ENCODE measurements at regions not wholly inside any gene's neighbourhood (a gene's known extent, or its start where the extent isn't known, plus 50 kb on each side); places are given as distances from the start of the nearest gene placed in this dataset.

DNA sequence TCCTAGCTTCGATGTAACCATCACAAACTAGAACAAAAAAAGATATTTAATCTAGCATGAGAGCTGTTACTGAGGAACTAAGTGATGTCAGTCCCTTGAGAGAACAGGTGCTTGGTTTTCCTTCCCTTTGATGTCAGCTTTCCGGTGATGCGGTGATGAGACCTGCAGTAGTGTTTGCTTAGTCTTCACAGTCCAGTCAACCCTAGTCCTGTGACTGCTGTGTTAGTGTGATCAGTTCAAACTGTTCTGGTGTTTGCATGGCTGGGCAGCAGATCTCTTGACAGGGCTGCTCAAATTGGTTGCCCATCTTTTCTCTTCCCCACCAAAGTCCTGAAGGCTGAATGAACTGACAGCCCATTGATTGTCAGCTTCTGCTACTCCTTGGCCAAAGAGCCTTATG lies 608.6 kb upstream of the DAB2 start:
- no peak overlapping the region for H3K4me3 ChIP-seq (ENCODE audit: low read length)
- DNase-seq (ENCODE audit: low read depth), result no peak

DNA sequence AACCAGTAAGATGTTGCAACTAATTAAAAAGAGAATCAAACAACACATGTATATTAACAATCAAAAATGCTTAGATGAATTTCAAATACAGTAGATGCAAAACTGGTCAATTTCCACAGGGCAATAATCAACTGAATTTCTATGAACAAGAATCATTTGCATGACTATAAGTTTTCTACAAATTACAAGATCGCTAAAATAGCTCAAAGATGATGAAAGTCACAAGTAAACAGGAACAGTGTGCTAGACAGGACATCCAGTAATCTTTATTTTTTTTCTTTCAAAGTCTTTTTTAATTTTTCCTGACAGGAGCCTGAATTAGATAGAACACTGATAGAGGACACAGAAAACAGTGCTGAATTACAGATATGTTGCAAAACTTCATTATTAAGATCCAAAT lies 608.2 kb upstream of the DAB2 start:
- TF ChIP-seq, protein P1, sequence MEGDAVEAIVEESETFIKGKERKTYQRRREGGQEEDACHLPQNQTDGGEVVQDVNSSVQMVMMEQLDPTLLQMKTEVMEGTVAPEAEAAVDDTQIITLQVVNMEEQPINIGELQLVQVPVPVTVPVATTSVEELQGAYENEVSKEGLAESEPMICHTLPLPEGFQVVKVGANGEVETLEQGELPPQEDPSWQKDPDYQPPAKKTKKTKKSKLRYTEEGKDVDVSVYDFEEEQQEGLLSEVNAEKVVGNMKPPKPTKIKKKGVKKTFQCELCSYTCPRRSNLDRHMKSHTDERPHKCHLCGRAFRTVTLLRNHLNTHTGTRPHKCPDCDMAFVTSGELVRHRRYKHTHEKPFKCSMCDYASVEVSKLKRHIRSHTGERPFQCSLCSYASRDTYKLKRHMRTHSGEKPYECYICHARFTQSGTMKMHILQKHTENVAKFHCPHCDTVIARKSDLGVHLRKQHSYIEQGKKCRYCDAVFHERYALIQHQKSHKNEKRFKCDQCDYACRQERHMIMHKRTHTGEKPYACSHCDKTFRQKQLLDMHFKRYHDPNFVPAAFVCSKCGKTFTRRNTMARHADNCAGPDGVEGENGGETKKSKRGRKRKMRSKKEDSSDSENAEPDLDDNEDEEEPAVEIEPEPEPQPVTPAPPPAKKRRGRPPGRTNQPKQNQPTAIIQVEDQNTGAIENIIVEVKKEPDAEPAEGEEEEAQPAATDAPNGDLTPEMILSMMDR (IDR thresholded peaks at IDR 0.05; ENCODE audit: insufficient read depth, low read depth, low read length, missing control alignments), result no peak
- no peak overlapping the region for H3K4me3 ChIP-seq (ENCODE audit: low read length)
- no peak for DNase-seq (ENCODE audit: low read depth)

More for the DNA sequence above, 608.6 kb upstream of the DAB2 start:
- TF ChIP-seq, protein P1 (IDR thresholded peaks at IDR 0.05; ENCODE audit: insufficient read depth, low read depth, low read length, missing control alignments), result no peak

DNA sequence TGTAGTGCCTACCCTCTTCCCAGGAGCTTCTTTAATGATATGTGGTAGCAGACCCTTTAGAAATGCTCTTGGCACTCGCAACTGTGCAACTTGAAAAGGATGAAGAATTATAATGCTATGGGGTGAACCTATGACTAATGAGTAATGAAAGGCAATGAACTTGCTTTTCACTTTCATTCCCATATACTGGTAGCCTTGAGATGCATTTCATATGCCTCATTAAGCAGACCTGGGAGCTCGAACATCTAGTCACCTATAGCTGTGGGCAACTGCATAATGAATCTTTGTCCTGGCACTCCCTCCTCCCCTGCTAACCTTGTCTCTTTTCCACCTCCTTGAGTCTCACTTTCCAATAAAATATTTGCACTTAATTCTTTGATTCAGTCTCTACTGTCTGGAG lies 605.9 kb upstream of the DAB2 start:
- DNase-seq (ENCODE audit: low read depth), result no peak
- TF ChIP-seq, protein P1 (IDR thresholded peaks at IDR 0.05; ENCODE audit: insufficient read depth, low read depth, low read length, missing control alignments), result no peak
- H3K4me3 ChIP-seq (ENCODE audit: low read length), result no peak overlapping the region

DNA sequence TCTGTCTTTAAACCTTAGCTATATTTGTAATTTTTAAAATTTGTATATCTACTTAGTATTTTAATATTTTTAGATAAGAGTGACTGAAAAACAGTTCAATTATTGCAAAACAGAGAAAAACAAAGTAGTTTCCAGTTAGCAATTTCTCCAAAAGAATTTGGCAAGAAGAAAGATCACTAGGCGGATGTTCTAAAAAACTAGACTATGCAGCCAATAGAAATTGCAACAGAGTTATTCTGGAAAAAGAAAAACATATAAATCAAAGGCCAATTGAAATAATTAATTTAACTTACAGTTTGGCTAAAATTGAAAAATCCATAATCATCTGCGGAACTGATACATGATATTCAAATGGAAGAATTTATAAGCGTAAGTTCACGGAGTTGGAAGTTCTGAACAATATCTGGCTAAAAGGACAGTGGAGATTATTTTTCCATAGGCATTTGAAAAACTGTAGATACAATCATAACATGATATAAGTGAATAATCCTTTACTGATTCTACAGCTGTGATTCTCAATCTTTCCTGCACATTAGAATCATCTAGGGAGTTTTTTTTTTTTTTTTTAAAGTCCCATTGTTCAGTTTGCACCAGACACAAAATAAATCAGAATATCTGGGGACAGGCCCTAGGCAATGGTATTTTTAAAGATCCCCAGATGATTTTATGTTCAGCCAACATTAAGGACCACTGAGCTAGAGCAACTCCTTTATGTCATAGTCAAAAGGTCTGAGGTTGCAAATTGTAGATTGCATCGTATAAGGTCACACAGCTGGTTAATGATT lies 605.1 kb upstream of the DAB2 start:
- TF ChIP-seq, protein P1 (IDR thresholded peaks at IDR 0.05; ENCODE audit: insufficient read depth, low read depth, low read length, missing control alignments), result no peak
- H3K4me3 ChIP-seq (ENCODE audit: low read length), result no peak overlapping the region
- no peak for DNase-seq (ENCODE audit: low read depth)

DNA sequence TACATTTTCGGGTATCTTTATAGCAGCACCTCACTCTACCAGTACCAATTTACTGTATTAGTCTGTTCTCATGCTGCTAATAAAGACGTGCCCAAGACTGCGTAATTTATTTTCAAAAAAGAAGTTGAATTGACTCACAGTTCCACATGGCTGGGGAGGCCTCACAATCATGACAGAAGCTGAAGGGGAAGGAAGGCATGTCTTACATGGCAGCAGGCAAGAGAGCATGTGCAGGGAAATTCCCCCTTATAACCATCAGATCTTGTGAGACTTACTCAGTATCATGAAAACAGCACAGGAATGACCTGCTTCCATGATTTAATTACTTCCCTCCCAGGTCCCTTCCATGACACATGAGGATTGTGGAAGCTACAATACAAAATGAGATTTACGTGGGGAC lies 602.6 kb upstream of the DAB2 start:
- no peak overlapping the region for H3K4me3 ChIP-seq (ENCODE audit: low read length)
- DNase-seq (ENCODE audit: low read depth), result no peak
- TF ChIP-seq, protein P1 (IDR thresholded peaks at IDR 0.05; ENCODE audit: insufficient read depth, low read depth, low read length, missing control alignments), result no peak

DNA sequence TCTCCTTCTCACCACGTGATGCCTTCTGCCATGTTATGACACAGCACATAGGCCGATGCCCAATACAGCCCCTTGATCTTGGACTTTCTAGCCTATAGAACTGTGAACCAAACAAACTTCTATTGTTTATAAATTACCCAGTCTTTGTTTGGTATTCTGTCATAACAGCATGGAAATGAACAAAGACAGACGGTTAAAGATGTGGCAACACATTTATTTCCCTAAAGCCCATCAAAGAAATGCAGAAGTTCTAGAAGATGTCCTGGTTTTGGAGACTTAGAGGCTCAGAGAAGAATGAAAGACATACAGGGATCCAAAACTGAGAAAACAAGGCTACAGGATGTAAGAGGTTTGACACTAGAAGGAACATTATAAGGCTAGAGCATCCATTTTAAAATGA lies 600.8 kb upstream of the DAB2 start:
- H3K4me3 ChIP-seq (ENCODE audit: low read length), result no peak overlapping the region
- TF ChIP-seq, protein P1 (IDR thresholded peaks at IDR 0.05; ENCODE audit: insufficient read depth, low read depth, low read length, missing control alignments), result no peak
- DNase-seq (ENCODE audit: low read depth), result no peak

DNA sequence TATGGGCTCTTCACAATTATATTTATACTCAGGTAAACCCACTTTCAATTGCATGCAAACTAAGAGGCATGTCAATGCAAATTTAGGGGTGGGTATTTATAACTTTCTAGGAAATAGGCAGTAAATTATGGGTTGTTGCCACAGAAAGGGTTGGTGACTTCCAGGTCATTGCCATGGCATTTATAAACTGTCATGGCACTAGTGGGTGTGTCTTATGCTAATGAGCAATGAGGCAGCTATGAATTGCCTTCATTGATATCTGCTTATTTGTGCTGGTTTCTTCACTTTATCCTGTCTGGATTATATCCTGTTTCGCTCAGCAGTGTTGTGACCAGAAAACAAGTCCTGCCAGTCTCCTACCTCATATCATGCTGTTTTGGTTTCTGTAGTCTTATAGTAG lies 597.3 kb upstream of the DAB2 start:
- TF ChIP-seq, protein P1 (IDR thresholded peaks at IDR 0.05; ENCODE audit: insufficient read depth, low read depth, low read length, missing control alignments), result no peak
- peak; percentile 36 for DNase-seq (ENCODE audit: low read depth)
- no peak overlapping the region for H3K4me3 ChIP-seq (ENCODE audit: low read length)
